Right lobe of liver (tissue), 4 donors: ENCODE measurements at regions not wholly inside any gene's neighbourhood (a gene's known extent, or its start where the extent isn't known, plus 50 kb on each side); places are given as distances from the start of the nearest gene placed in this dataset.

Experiments
- POLR2A ChIP-seq: fragments of 450-650 bp; IDR thresholded peaks from one replicate; pipeline ENCODE4 v1.6.1; 2017; ENCODE audit warnings: antibody characterized with exemption, mild to moderate bottlenecking
- TF ChIP-seq, protein P1 (sequence below), 4 donors: fragments of 200-600 bp in 3 of 4; fragments of 450-650 bp in 1 of 4; IDR thresholded peaks; one replicate each; pipeline versions ENCODE4 v1.5.1 to v1.8.0; 2016 to 2022; ENCODE audit warnings: antibody characterized with exemption in 4 of 4, mild to moderate bottlenecking in 2 of 4
- donor health status: DM: no; HTN: no; CAD: no.
- donor health status: DM: no; HTN: no; CAD: no.
- donor health status: DM: no; HTN: yes; CAD: no.

- TF ChIP-seq POLR2A: no peak
- TF ChIP-seq, protein P1, sequence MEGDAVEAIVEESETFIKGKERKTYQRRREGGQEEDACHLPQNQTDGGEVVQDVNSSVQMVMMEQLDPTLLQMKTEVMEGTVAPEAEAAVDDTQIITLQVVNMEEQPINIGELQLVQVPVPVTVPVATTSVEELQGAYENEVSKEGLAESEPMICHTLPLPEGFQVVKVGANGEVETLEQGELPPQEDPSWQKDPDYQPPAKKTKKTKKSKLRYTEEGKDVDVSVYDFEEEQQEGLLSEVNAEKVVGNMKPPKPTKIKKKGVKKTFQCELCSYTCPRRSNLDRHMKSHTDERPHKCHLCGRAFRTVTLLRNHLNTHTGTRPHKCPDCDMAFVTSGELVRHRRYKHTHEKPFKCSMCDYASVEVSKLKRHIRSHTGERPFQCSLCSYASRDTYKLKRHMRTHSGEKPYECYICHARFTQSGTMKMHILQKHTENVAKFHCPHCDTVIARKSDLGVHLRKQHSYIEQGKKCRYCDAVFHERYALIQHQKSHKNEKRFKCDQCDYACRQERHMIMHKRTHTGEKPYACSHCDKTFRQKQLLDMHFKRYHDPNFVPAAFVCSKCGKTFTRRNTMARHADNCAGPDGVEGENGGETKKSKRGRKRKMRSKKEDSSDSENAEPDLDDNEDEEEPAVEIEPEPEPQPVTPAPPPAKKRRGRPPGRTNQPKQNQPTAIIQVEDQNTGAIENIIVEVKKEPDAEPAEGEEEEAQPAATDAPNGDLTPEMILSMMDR (IDR thresholded peaks at IDR 0.05): no peak
These were observed 462.9 kb downstream of the TXNL1 start for GRCh38 chr18:56175330-56176001.
